ENCODE measurements at regions not wholly inside any gene's neighbourhood (a gene's known extent, or its start where the extent isn't known, plus 50 kb on each side); places are given as distances from the start of the nearest gene placed in this dataset.

GRCh38 chr2:180554330-180554729 is 426.1 kb upstream of the UBE2E3 start:
- TF ChIP-seq CTCF (IDR thresholded peaks at IDR 0.05), result no peak
- no peak for TF ChIP-seq POLR2A (IDR thresholded peaks at IDR 0.05)

Measured in lower leg skin (tissue), 3 donors.